GM23248 (cell line): ENCODE measurements at regions not wholly inside any gene's neighbourhood (a gene's known extent, or its start where the extent isn't known, plus 50 kb on each side); places are given as distances from the start of the nearest gene placed in this dataset.

Experiments
- EZH2 ChIP-seq: fragments of 200-600 bp; sonication (generic); IDR thresholded peaks from 2 replicates; pipeline ENCODE4 v1.6.1; 2018; ENCODE audit warnings: antibody characterized with exemption, mild to moderate bottlenecking; ENCODE audit not compliant: insufficient read depth, poor library complexity, severe bottlenecking
- EZH2phosphoT487 ChIP-seq: fragments of 200-600 bp; sonication (generic); IDR thresholded peaks from 2 replicates; pipeline ENCODE4 v1.6.1; 2018; ENCODE audit warnings: antibody characterized with exemption, moderate library complexity, mild to moderate bottlenecking, low read depth; ENCODE audit not compliant: insufficient read depth

DNA sequence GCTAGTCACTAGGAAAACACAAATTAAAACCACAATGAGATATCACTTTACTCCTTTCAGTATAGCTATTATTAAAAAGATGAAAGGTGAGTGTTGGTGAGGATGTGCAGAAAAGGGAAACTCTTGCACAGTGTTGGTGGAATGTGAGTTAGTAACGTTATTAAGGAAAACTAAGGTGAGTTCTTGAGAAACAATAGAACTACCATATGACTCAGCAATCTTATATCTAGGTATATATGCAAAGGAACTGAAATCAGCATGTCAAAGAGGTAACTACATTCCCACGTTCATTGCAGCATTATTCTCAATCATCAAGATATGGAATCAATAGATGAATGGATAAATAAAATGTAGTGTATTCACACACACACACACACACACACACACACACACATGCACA, 117.3 kb upstream of the HNMT start:
- TF ChIP-seq EZH2phosphoT487 = no peak
- TF ChIP-seq EZH2 = no peak
